HepG2 (cell line): ENCODE measurements at regions not wholly inside any gene's neighbourhood (a gene's known extent, or its start where the extent isn't known, plus 50 kb on each side); places are given as distances from the start of the nearest gene placed in this dataset.

Source experiments
- ATAC-seq: fragments of 200-7000 bp; cut with Tn5 transposase; 3 replicates; pipeline ENCODE4 v1.9.1; 2020; ENCODE audit warnings: mild to moderate bottlenecking, moderate library complexity
- BruUV-seq: library from RNA; stranded (reverse); fragments of 400-500 nt; replicated peaks from 2 replicates; lab custom pipeline; 2021; lab: Mats Ljungman, UMichigan
- CTCF ChIA-PET: fragments of 300-600 bp; formaldehyde crosslinking; extraction: SDS; loops from one replicate; lab custom pipeline; 2021; ENCODE audit warnings: low total read pairs, inconsistent platforms, low intra/inter-chr PET ratio; lab: Yijun Ruan, JAX
- POLR2A ChIA-PET: fragments of 350-600 bp; sonication (Branson Sonifier 250); formaldehyde crosslinking; loops from one replicate; lab custom pipeline; 2020; ENCODE audit warnings: antibody characterized with exemption, inconsistent platforms; lab: Yijun Ruan, JAX
- DNase-seq: peaks from one replicate; pipeline ENCODE4 v3.0.0-alpha.2; 2015; ENCODE audit warnings: low spot score
- FAIRE-seq: peaks from 3 replicates; lab custom pipeline; 2011; peaks lifted over from hg19 to GRCh38; lab: Jason Lieb, UNC
- H2AFZ ChIP-seq: one replicate; pipeline ENCODE4 v1.6.1; 2011; ENCODE audit warnings: low read length, inconsistent platforms
- H3K27ac ChIP-seq: fragments of 300-600 bp; 3 replicates; pipeline ENCODE4 v1.8.0; 2011; ENCODE audit warnings: mixed run types, mild to moderate bottlenecking, mixed read lengths, low read length, inconsistent platforms; ENCODE audit not compliant: insufficient read depth; ENCODE audit errors: extremely low read length
- H3K27me3 ChIP-seq, 2 experiments: fragments of 200-600 bp in 1 of 2; 2 replicates in 1 of 2; 3 replicates in 1 of 2; pipeline versions ENCODE4 v1.6.0 to v1.8.0; 2011; ENCODE audit warnings: low read length in 2 of 2, mild to moderate bottlenecking in 2 of 2, moderate library complexity in 2 of 2, inconsistent platforms in 1 of 2; ENCODE audit not compliant: insufficient read depth in 2 of 2, control insufficient read depth in 1 of 2
- H3K36me3 ChIP-seq, 2 experiments: fragments of 200-600 bp in 1 of 2; replicated peaks in 1 of 2; 2 replicates in 1 of 2; 3 replicates in 1 of 2; pipeline versions ENCODE4 v1.5.1 to v1.8.0; 2011; ENCODE audit warnings: low read length in 2 of 2, inconsistent platforms in 1 of 2; ENCODE audit not compliant: insufficient read depth in 2 of 2, control insufficient read depth in 1 of 2
- H3K4me1 ChIP-seq: 2 replicates; pipeline ENCODE4 v1.5.1; 2012; ENCODE audit warnings: low read length, inconsistent platforms; ENCODE audit not compliant: insufficient read depth
- H3K4me2 ChIP-seq: 2 replicates; pipeline ENCODE4 v1.6.0; 2011; ENCODE audit warnings: low read depth, low read length, inconsistent platforms
- H3K4me3 ChIP-seq, 3 experiments: fragments of 200-600 bp in 1 of 3; sonication (generic), shearing (Covaris generic) in 1 of 3; replicated peaks in 1 of 3; 2 replicates each; pipeline ENCODE4 v1.5.1; 2011 to 2016; ENCODE audit warnings: low read length in 3 of 3, inconsistent platforms in 2 of 3, low read depth in 2 of 3, mild to moderate bottlenecking in 2 of 3, control low read depth in 1 of 3, mixed read lengths in 1 of 3; ENCODE audit not compliant: insufficient read depth in 1 of 3
- H3K79me2 ChIP-seq: one replicate; pipeline ENCODE4 v1.6.1; 2011; ENCODE audit warnings: low read length, inconsistent platforms; ENCODE audit not compliant: insufficient read depth
- H3K9ac ChIP-seq: 2 replicates; pipeline ENCODE4 v1.6.0; 2011; ENCODE audit warnings: mild to moderate bottlenecking, low read depth, low read length, inconsistent platforms; ENCODE audit not compliant: insufficient read depth
- H3K9me3 ChIP-seq: 2 replicates; pipeline ENCODE4 v1.5.1; 2012; ENCODE audit warnings: mild to moderate bottlenecking, low read length
- H4K20me1 ChIP-seq: 2 replicates; pipeline ENCODE4 v1.6.0; 2011; ENCODE audit warnings: inconsistent platforms, mild to moderate bottlenecking, low read length, moderate library complexity; ENCODE audit not compliant: insufficient read depth
- GFI1 ChIP-seq: sonication (generic); formaldehyde crosslinking; IDR thresholded peaks from 2 replicates; pipeline ENCODE4 v1.5.0; 2020; ENCODE audit warnings: missing genetic modification reagents, mild to moderate bottlenecking, borderline replicate concordance
- HOMEZ ChIP-seq: IDR thresholded peaks from 2 replicates; pipeline ENCODE4 v1.6.1; 2016; ENCODE audit warnings: low read depth
- JDP2 ChIP-seq: sonication (generic); formaldehyde crosslinking; IDR thresholded peaks from 2 replicates; pipeline ENCODE4 v1.8.1; 2022; ENCODE audit warnings: missing genetic modification reagents, borderline replicate concordance
- NFRKB ChIP-seq: fragments of 450-650 bp; IDR thresholded peaks from 2 replicates; pipeline ENCODE4 v1.6.1; 2017
- TFDP2 ChIP-seq: sonication (generic); formaldehyde crosslinking; IDR thresholded peaks from 2 replicates; pipeline ENCODE4 v1.4.0; 2020; ENCODE audit warnings: missing genetic modification reagents
- ZNF256 ChIP-seq: sonication (generic); formaldehyde crosslinking; conservative IDR thresholded peaks from 2 replicates; pipeline ENCODE4 v1.4.0; 2020; ENCODE audit warnings: missing genetic modification reagents
- ZNF33B ChIP-seq: sonication (generic); formaldehyde crosslinking; IDR thresholded peaks from 2 replicates; pipeline ENCODE4 v1.5.1; 2020; ENCODE audit warnings: mild to moderate bottlenecking, missing genetic modification reagents
- ZNF34 ChIP-seq: sonication (generic); formaldehyde crosslinking; IDR thresholded peaks from 2 replicates; pipeline ENCODE4 v1.4.0; 2020; ENCODE audit warnings: mild to moderate bottlenecking, missing genetic modification reagents, borderline replicate concordance
- ZNF547 ChIP-seq: sonication (generic); formaldehyde crosslinking; IDR thresholded peaks from 2 replicates; pipeline ENCODE4 v1.5.1; 2020; ENCODE audit warnings: mild to moderate bottlenecking, missing genetic modification reagents
- ZNF703 ChIP-seq: sonication (generic); formaldehyde crosslinking; IDR thresholded peaks from 2 replicates; pipeline ENCODE4 v1.5.1; 2020; ENCODE audit warnings: missing genetic modification reagents, mild to moderate bottlenecking, moderate library complexity, borderline replicate concordance
- WGBS: methylation state at CpG from one replicate; pipeline ENCODE4 v1.1.6; 2017; ENCODE audit warnings: low lambda C conversion rate; 5-methylcytosine and 5-hydroxymethylcytosine counted together
- in situ Hi-C: cut with HindIII; loops from 2 replicates; pipeline ENCODE4 v1.10.0; 2017; ENCODE audit warnings: low pct_unique_long_range_greater_than_20kb; ENCODE audit not compliant: extremely low pct_ligation_motif_present
- intact Hi-C: fragments of 100-400 bp; cut with micrococcal nuclease; formaldehyde crosslinking; loops from one replicate; pipeline ENCODE4 v1.10.0; 2022; ENCODE audit not compliant: unreplicated experiment
- TF ChIP-seq, protein P1 (sequence below): sonication (generic); formaldehyde crosslinking; IDR thresholded peaks from 2 replicates; pipeline ENCODE4 v1.5.0; 2020; ENCODE audit warnings: mild to moderate bottlenecking, missing genetic modification reagents, borderline replicate concordance
- TF ChIP-seq, protein P2 (sequence below): sonication (generic); formaldehyde crosslinking; IDR thresholded peaks from 2 replicates; pipeline ENCODE4 v1.4.0; 2020; ENCODE audit warnings: missing genetic modification reagents
- TF ChIP-seq, protein P3 (sequence below): sonication (generic); formaldehyde crosslinking; IDR thresholded peaks from 2 replicates; pipeline ENCODE4 v1.5.0; 2020; ENCODE audit warnings: mild to moderate bottlenecking, missing genetic modification reagents
- TF ChIP-seq, protein P4 (sequence below): sonication (generic); formaldehyde crosslinking; IDR thresholded peaks from 2 replicates; pipeline ENCODE4 v1.4.0; 2020; ENCODE audit warnings: missing genetic modification reagents, mild to moderate bottlenecking, borderline replicate concordance

- H3K9ac ChIP-seq = no peak overlapping the region
- ATAC-seq (no peak), DNase-seq (no peak), FAIRE-seq (no peak)
- intact Hi-C loops (no loop called here), in situ Hi-C loops (no loop called here)
- H3K4me3 ChIP-seq = no peak overlapping the region
- no peaks in the 10 kb centered on the region for H3K79me2 ChIP-seq
- ChIA-PET POLR2A (no interaction called here), CTCF (no interaction called here)
- no TSS peak for BruUV-seq
- no peak overlapping the region for H3K27ac ChIP-seq
- H3K36me3 ChIP-seq = no peaks in the 10 kb centered on the region
- no peaks in the 10 kb centered on the region for H3K9me3 ChIP-seq
- 0% methylated on average over 2 of the region's 2 CpGs for WGBS
- H2AFZ ChIP-seq = no peak overlapping the region
- TF ChIP-seq, protein P1, sequence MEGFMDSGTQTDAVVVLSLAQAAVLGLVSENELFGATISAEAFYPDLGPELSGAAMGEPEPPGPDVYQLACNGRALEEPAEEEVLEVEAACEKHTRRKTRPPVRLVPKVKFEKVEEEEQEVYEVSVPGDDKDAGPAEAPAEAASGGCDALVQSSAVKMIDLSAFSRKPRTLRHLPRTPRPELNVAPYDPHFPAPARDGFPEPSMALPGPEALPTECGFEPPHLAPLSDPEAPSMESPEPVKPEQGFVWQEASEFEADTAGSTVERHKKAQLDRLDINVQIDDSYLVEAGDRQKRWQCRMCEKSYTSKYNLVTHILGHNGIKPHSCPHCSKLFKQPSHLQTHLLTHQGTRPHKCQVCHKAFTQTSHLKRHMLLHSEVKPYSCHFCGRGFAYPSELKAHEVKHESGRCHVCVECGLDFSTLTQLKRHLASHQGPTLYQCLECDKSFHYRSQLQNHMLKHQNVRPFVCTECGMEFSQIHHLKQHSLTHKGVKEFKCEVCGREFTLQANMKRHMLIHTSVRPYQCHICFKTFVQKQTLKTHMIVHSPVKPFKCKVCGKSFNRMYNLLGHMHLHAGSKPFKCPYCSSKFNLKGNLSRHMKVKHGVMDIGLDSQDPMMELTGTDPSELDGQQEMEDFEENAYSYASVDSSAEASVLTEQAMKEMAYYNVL = no peak
- TF ChIP-seq ZNF34 (CRISPR knock-in tag) (no peak), ZNF33B (no peak), HOMEZ (CRISPR knock-in tag) (no peak), NFRKB (no peak), GFI1 (no peak), TFDP2 (CRISPR knock-in tag) (no peak), JDP2 (CRISPR knock-in tag) (no peak), ZNF256 (CRISPR knock-in tag) (no peak), ZNF703 (CRISPR knock-in tag) (no peak), ZNF547 (CRISPR knock-in tag) (no peak)
- TF ChIP-seq, protein P2, sequence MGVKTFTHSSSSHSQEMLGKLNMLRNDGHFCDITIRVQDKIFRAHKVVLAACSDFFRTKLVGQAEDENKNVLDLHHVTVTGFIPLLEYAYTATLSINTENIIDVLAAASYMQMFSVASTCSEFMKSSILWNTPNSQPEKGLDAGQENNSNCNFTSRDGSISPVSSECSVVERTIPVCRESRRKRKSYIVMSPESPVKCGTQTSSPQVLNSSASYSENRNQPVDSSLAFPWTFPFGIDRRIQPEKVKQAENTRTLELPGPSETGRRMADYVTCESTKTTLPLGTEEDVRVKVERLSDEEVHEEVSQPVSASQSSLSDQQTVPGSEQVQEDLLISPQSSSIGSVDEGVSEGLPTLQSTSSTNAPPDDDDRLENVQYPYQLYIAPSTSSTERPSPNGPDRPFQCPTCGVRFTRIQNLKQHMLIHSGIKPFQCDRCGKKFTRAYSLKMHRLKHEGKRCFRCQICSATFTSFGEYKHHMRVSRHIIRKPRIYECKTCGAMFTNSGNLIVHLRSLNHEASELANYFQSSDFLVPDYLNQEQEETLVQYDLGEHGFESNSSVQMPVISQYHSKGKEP (CRISPR knock-in tag) = no peak
- TF ChIP-seq, protein P3, sequence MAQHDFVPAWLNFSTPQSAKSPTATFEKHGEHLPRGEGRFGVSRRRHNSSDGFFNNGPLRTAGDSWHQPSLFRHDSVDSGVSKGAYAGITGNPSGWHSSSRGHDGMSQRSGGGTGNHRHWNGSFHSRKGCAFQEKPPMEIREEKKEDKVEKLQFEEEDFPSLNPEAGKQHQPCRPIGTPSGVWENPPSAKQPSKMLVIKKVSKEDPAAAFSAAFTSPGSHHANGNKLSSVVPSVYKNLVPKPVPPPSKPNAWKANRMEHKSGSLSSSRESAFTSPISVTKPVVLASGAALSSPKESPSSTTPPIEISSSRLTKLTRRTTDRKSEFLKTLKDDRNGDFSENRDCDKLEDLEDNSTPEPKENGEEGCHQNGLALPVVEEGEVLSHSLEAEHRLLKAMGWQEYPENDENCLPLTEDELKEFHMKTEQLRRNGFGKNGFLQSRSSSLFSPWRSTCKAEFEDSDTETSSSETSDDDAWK = no peak
- TF ChIP-seq, protein P4, sequence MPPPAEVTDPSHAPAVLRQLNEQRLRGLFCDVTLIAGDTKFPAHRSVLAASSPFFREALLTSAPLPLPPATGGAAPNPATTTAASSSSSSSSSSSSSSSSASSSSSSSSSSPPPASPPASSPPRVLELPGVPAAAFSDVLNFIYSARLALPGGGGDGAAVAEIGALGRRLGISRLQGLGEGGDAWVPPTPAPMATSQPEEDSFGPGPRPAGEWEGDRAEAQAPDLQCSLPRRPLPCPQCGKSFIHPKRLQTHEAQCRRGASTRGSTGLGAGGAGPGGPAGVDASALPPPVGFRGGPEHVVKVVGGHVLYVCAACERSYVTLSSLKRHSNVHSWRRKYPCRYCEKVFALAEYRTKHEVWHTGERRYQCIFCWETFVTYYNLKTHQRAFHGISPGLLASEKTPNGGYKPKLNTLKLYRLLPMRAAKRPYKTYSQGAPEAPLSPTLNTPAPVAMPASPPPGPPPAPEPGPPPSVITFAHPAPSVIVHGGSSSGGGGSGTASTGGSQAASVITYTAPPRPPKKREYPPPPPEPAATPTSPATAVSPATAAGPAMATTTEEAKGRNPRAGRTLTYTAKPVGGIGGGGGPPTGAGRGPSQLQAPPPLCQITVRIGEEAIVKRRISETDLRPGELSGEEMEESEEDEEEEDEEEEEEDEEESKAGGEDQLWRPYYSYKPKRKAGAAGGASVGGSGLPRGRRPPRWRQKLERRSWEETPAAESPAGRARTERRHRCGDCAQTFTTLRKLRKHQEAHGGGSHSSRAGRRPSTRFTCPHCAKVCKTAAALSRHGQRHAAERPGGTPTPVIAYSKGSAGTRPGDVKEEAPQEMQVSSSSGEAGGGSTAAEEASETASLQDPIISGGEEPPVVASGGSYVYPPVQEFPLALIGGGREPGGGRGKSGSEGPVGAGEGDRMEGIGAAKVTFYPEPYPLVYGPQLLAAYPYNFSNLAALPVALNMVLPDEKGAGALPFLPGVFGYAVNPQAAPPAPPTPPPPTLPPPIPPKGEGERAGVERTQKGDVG = no peak
- H4K20me1 ChIP-seq = no peaks in the 10 kb centered on the region
- no peaks in the 10 kb centered on the region for H3K27me3 ChIP-seq
- no peaks in the 10 kb centered on the region for H3K4me1 ChIP-seq
- no peak overlapping the region for H3K4me2 ChIP-seq
These were observed 337.7 kb downstream of the SIPA1L2 start for GRCh38 chr1:232292239-232292638.
